ENCODE measurements at regions not wholly inside any gene's neighbourhood (a gene's known extent, or its start where the extent isn't known, plus 50 kb on each side); places are given as distances from the start of the nearest gene placed in this dataset.

DNA sequence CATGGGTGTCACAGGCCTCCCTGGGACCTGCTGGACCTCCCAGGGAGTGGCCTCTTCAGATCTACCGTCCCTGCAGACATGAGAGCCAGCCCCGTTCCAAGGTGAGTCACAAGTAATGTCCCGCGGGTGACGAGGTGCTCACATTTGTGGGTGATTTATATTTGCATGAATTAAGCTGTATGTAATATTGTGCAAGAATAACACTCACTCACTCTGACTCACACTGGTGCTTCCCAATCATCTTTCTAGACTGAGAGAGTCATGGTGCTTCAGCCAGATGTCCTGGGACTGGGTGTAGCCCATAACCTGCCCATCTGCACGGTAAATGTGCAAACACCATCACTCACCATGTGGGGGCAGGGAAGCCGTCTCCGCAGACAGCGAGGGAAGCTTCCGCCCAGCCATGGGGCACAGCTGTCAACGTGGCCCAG is 347.5 kb upstream of the SALL3 start:
- Histone ChIP-seq H3K9me3 (peaks cover 0 to 9% (median 0%) of the 10 kb centered on the region in 12 donors), H3K4me3 (no peak overlapping the region), H3K27me3 (peaks cover 0 to 6% (median 4%) of the 10 kb centered on the region in 9 donors), H3K36me3 (no peaks in the 10 kb centered on the region), H3K27ac (no peak overlapping the region), H3K4me1 (no peaks in the 10 kb centered on the region)
- intact Hi-C loops (cut with DNase I), result no loop called here
- TF ChIP-seq, protein P1, sequence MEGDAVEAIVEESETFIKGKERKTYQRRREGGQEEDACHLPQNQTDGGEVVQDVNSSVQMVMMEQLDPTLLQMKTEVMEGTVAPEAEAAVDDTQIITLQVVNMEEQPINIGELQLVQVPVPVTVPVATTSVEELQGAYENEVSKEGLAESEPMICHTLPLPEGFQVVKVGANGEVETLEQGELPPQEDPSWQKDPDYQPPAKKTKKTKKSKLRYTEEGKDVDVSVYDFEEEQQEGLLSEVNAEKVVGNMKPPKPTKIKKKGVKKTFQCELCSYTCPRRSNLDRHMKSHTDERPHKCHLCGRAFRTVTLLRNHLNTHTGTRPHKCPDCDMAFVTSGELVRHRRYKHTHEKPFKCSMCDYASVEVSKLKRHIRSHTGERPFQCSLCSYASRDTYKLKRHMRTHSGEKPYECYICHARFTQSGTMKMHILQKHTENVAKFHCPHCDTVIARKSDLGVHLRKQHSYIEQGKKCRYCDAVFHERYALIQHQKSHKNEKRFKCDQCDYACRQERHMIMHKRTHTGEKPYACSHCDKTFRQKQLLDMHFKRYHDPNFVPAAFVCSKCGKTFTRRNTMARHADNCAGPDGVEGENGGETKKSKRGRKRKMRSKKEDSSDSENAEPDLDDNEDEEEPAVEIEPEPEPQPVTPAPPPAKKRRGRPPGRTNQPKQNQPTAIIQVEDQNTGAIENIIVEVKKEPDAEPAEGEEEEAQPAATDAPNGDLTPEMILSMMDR (IDR thresholded peaks at IDR 0.05), result no peak
- TF ChIP-seq POLR2A (IDR thresholded peaks at IDR 0.05), result no peak
- no peak for ATAC-seq
- no peak for DNase-seq
- 72 to 76% (median 75%) methylated on average over 11 of the region's 11 CpGs for WGBS, 4 donors

DNA sequence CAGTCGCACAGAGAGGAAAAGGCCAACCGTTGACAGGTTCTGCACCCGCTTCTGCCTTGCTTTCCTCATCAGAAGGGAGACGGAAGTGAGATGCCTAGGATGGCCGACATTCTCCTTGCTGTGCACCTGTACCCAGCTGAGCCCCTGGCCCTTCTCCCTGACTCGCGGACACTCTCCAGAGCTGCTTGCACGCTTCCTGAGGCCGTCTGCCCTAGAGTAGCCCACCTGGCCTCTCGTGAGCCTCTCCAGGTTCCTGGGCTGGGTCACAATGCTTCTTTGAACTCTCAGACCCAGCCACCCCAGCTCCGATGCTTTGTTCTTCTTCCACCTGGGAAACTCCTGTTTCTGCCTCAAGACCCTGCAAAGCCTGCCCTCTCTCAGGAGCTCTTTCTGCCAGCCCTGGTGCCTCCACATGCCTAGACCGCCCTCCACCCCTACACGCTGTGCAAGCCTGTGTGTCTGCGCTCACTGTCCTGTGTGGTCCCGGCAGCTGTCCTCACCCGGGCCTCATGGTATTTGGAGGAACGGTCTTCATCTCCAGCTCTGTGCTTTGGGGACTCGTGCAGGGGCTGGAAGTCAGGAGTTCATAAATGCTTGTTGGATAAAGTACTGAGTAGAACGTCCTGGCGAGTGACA is 345.4 kb upstream of the SALL3 start:
- WGBS, 4 donors, result 77 to 85% (median 81%) methylated on average over 20 of the region's 20 CpGs
- Histone ChIP-seq H3K9me3 (peaks cover 0 to 9% (median 0%) of the 10 kb centered on the region in 12 donors), H3K36me3 (no peaks in the 10 kb centered on the region), H3K27me3 (no peaks in the 10 kb centered on the region), H3K4me3 (no peak overlapping the region), H3K4me1 (no peaks in the 10 kb centered on the region), H3K27ac (no peak overlapping the region)
- no peak for DNase-seq
- TF ChIP-seq, protein P1 (IDR thresholded peaks at IDR 0.05), result no peak
- TF ChIP-seq POLR2A (IDR thresholded peaks at IDR 0.05), result no peak
- no peak for ATAC-seq
- intact Hi-C loops (cut with DNase I), result no loop called here

DNA sequence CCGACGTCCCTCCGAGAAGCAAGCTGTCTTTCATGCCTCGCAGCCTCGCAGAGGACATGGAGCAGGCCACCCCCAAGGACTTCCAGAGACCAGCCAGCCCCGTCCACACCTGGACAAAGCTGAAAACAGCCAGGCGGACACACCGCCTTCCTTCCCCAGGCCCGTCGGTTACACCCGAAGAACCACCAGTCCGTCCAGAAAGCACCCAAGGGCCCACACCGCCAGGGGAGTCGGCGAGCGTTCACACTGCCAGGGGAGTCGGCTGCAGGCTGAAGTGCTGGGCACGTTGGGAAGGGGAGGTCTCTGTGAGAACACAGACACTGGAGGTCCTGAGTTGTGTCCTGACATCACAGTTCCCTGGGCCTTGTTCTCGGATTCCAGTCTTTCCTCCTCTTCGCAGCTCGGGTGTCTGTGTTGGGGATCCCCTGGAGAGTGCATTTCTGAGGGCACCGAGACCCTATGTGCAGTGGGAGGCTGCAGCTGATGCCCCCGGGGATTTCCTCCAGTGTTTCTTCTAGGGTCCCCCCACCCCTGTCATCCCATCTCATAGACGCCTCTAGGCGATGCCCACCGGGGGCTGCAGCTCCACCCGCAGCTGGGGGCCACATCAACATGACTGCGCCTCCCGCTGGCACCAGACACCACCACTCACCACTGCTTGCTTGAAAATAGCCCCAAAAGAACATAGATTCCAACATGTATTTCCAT is 344.4 kb upstream of the SALL3 start:
- Histone ChIP-seq H3K27me3 (peaks cover 0 to 1% (median 0%) of the 10 kb centered on the region in 9 donors), H3K4me3 (no peak overlapping the region), H3K4me1 (no peaks in the 10 kb centered on the region), H3K9me3 (peaks cover 0 to 4% (median 0%) of the 10 kb centered on the region in 12 donors), H3K27ac (no peak overlapping the region), H3K36me3 (no peaks in the 10 kb centered on the region)
- DNase-seq (no peak), ATAC-seq (no peak)
- intact Hi-C loops (cut with DNase I), result no loop called here
- TF ChIP-seq, protein P1 (IDR thresholded peaks at IDR 0.05), result no peak
- TF ChIP-seq POLR2A (IDR thresholded peaks at IDR 0.05), result no peak
- 85 to 90% (median 88%) methylated on average over 27 to 29 of the region's 29 CpGs for WGBS, 4 donors

DNA sequence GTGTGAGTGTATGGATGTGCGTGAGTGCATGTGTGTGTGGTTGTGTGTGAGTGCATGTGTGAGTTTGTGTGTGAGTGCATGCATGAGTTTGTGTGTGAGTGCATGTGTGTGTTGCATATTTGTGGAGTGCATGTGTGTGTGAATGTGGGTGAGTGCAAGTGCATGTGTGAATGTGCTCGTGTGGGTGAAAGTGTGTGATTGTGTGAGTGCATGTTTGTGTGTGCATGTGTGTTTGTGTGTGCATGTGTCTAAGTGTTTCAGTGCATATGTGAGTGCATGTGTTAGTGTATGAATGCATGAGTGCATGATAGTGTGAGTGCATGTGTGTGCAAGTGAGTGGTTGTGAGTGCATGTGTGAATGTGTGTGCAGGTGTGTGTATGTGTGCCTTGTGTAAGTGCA is 343.4 kb upstream of the SALL3 start:
- no peak for DNase-seq
- 90 to 94% (median 92%) methylated on average over 2 of the region's 2 CpGs for WGBS, 4 donors
- Histone ChIP-seq H3K36me3 (no peaks in the 10 kb centered on the region), H3K4me1 (no peaks in the 10 kb centered on the region), H3K9me3 (no peaks in the 10 kb centered on the region), H3K27me3 (peaks cover 0 to 10% (median 0%) of the 10 kb centered on the region in 9 donors), H3K27ac (no peak overlapping the region), H3K4me3 (no peak overlapping the region)
- no peak for ATAC-seq
- intact Hi-C loops (cut with DNase I), result no loop called here
- TF ChIP-seq, protein P1 (IDR thresholded peaks at IDR 0.05), result no peak
- TF ChIP-seq POLR2A (IDR thresholded peaks at IDR 0.05), result no peak

Measured in heart left ventricle (tissue), 16 donors.